Activated T-cell treated with anti-CD3 and anti-CD28 coated beads for 1 hour (primary cell): ENCODE measurements at regions not wholly inside any gene's neighbourhood (a gene's known extent, or its start where the extent isn't known, plus 50 kb on each side); places are given as distances from the start of the nearest gene placed in this dataset.
"Not testable (repeated sequence)": the region's sequence is repeated elsewhere in the genome, so short reads cannot be mapped to it uniquely, and the experiment has no call there.

ENCODE experiments used
- DNase-seq: peaks from one replicate; pipeline ENCODE4 v3.0.0-alpha.2; 2020; ENCODE audit warnings: low read depth

DNA sequence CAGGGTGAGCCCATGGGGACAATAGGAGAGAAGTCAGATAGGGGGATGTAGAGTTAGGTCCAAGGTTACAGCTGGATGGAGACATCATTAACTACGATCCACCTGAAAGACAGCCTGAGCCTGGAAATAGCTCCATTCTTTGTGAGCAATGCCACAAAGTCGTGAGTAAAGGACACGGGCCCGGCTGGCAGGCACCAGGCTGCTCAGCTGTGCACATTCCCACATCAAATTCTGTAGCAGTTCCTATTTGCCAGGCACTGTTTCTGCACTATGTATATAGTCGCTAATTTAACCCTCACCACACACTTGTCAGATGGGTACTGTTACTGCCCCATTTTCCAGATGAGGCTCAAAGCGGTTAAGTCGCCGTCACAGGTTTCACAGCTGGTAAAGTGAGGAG, 338.0 kb upstream of the KAZN start:
- no peak for DNase-seq

DNA sequence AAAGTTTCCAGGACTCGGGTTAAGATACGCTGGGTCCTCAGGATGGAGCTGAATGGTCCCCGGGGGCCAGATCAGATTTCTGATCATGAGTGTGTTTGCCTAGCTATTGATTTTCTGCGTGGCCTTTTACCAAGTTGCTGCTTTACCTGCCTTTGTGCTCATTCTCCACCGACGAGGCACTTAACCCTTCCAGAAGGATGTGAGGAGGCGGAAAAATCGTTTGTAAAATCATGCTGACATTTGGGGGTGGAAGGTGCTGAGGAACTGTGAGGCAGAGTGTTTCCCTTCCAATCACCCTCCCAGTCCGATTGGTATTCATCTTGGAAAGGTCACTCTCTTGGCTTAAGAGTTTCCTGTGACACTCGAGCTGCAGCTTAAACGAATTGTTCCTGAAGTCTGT, 337.1 kb upstream of the KAZN start:
- no peak for DNase-seq

DNA sequence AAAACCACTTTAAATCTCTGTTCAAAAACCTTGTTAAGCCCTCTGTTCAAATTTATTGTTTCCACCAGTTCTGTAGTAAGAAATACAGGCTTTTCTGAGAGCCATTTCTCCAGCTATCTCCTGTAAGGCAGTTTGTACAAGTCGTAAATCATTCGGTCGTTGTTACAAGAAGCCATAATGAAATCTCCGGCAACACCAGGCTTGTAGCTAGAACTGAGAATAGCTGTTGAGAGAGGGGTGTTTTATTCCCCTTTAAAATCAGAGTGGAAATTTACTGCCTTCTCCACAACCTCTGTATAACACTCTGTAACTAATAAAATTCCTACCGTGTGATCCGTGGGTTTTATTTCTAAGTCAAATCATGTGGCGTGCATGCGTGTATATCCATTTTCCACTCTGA, 335.8 kb upstream of the KAZN start:
- DNase-seq: no peak

DNA sequence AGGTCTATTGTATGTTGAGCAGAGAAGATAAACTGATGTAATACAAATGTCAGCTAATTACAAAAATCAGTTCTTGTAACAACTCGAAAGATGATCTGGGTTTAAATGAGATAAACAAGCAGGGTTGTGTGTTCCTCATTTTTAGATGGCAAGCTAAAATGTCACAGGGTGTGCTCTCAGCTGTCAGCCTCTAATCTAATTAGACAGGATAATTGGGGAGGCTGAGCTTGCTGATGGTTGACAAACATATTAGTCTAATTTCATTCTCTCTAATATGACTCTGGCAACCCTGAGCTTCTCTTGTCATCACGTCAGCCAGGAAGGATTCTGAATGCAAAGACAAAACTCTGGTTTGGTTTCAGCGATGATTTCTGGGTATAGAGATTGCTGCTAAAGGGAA, 335.3 kb upstream of the KAZN start:
- no peak for DNase-seq

DNA sequence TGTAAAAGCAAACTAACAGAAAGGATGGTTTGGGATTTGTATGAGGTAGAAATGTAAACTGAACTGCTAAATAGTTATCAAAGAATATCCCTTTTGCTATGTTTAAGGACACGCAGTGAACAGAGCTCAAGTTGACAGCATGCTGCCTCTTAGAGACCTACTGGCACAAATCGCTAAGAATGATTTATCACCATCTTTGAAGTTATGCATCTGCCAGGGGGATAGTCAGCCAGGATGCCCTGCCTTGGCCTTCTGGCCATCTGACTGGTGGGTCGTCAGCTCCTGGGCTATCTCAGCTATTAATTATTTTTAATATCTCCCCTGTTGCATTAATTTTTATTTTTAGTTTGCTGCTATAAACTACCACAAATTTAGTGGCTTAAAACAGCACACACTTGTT, 334.8 kb upstream of the KAZN start:
- DNase-seq: no peak

DNA sequence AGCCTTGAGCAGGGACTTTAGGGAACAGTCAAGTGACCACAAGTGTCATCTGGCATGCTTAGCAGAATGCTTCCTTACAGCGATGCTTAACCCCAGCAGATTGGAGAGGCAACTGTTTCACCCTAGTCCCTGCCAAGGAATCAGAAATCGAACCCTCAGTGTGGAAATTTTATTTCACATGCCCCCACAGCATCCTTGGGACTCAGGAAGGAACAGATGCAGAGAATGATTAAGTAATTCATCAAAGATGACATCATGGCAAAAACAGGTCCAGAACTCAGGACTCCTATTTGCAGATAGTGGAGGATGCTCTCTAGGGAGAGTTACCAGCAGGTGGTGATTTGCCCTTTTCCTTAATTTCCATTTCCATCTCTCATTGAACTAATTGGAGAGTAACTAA, 333.0 kb upstream of the KAZN start:
- no peak for DNase-seq

DNA sequence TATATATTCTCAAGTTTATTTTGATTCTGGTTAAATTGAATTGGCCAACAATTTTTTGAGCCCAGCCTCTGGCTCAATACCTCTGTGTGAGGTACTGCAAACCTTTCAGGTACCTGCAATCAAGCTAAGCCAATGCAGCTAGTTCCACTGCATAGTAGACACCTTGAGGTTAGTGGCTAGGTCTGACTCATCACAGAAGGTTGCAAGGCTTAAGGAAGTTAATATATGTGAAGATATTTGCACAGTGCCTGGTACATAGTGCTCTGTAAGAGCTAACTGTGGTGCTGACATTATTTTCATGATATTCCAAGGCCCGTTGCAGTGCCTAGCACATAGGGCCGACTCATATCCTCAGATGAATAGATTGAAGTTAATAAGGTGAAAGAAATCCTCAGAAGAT, 330.5 kb upstream of the KAZN start:
- DNase-seq: no peak

DNA sequence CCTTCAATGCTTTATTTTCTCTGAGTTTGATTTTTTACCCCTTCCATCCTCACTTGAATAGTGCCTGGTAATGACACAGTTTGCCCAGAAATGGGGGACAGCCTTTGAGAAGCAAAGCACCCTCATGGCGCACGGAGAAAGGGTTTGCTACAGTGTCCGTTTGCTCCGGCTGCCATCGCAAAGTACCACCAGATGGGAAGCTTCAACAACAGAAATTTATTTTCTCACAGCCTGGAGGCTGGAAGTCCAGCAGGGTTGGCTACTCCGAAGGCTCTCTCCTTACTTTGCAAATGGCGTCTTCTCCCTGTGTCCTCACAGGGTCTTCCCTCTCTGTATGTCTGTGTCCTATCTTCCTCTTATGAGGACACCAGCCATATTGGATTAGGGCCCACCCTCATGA, 327.7 kb upstream of the KAZN start:
- no peak for DNase-seq

DNA sequence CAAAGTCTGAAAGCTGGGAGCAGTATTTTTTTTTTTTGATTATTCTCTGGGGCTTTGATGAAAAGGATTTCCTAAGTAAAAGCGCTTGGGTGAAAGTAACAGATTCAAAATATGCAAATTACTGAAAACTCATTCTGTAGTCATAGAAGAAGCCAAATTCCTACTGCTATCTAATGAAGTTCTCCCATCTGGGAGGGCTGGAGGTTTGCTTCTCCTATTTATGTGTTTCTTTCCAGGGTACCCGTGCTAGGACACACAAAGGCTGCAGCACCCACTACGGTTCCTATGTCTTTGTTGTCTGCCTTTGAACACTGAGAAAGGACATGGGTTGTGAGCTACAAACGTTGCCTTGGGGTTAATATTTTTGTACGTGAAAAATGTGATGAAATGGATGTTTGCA, 324.7 kb upstream of the KAZN start:
- DNase-seq: no peak

DNA sequence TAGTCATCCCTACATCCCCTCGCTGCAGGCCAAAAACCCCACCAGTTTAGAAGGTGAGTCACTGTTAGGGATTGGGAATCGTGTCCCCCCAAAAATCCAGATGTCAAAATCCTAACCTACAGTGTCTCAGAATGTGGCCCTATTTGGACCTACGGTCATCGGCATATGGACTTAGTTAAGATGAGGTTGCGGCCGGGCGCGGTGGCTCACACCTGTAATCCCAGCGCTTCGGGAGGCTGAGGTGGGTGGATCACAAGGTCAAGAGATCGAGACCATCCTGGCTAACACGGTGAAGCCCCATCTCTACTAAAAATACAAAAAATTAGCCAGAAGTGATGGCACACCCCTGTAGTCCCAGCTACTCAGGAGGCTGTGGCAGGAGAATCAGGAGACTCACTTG, 318.6 kb upstream of the KAZN start:
- not testable (repeated sequence) for DNase-seq

DNA sequence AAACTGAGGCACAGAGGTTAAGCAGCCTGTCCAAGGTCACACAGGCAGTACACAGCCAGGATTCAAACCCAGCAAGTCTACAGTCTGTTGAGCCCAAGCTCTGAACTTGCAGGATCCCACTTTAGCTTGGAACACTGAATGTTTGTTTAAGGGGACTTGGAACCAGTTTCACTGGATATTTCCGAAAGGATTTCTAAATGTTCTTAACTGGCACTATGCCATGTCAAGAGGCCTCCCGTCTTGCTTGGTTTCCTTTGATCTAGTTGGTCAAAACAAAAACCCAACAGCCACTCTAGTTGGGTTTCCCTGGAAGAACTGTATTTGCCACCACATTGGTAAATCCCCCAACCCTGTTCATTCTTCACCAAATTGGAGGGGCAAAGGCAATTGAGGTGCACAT, 317.6 kb upstream of the KAZN start:
- no peak for DNase-seq

DNA sequence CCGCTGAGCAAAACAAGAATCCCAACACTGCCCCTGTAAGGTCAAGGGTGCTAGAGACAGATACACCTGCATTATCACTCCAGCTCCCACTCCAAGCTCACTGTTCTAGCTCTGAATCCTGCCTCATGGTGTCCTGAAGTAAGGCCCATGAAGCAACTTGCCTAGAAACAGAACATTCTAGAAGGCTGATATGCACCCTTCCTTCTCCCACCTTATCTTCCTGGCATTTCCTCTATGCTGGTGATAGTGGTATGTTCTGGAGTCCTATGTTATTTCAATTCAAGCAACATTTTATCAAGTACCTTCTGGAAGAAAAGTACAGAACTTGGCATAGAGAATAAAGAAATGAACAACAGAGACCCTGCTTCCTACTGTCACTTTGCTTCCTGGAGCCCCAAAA, 317.1 kb upstream of the KAZN start:
- no peak for DNase-seq

DNA sequence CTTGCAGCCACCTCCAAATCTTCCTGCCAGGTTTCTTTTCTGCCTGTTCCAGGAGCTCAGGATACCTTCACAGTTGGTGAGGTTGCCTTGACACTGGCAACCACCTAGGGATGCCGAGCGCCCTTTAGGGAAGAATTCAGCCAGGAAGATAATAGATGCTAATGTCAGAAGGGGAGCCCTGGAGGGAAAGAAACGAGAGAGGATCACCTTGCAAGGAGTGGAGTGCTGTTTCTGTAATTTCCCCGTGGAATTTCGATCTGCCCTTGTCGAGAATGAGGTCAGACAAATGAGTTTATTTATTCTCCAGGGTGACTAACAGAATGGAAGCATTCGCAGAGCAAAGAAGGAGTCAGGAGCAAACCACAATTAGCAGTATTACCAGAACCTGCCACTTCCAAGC, 315.8 kb upstream of the KAZN start:
- DNase-seq: no peak

DNA sequence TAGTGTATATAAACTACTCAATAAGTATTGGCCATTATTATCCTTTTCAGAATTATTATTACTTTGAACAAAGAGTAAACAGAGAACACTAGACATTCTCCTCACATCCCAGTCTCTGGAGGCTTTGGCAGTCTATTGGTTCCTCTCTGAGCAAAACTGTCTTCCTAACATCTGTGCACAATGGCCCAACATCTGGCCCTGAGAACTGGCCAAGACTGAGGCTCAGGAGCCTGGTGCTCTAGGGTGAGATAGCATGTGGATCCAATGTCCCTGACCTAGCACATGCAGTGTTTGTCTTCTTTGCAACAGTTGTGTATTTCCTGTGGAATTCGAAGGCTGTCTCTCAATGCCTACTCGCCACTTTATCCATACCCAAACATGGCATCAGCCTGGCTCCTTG, 313.2 kb upstream of the KAZN start:
- DNase-seq: no peak

DNA sequence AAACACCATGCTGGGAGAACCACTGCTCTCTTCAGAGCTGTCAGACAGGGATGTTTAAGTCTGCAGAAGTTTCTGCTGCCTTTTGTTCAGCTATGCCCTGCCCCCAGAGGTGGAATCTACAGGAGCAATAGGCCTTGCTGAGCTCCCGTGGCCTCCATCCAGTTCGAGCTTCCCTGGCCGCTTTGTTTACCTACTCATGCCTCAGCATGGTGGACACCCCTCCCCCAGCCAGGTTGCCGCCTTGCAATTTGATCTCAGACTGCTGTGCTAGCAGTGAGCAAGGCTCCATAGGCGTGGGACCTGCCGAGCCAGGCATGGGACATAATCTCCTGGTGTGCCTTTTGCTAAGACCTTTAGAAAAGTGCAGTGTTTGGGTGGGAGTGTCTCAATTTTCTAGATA, 307.3 kb upstream of the KAZN start:
- not testable (repeated sequence) for DNase-seq

DNA sequence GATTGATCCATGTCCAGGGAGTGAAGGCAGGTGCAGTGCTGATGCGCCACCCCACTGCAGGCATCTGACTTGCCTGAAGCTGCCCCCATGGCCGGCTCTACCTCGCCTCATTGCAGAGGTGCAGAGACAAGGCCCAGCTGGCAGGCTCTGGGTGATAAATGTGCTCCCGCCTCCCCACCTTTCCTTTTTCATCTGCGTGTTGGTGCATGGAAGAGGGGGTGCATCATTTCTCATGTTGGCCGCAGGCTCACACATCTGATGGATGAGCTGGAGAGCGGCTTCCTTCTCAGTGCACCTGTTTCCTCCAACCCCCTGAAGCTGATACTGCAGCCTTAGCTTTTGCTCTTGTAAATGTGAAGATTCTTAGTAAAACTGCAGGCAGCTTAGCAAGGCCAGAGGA, 306.0 kb upstream of the KAZN start:
- DNase-seq: no peak

DNA sequence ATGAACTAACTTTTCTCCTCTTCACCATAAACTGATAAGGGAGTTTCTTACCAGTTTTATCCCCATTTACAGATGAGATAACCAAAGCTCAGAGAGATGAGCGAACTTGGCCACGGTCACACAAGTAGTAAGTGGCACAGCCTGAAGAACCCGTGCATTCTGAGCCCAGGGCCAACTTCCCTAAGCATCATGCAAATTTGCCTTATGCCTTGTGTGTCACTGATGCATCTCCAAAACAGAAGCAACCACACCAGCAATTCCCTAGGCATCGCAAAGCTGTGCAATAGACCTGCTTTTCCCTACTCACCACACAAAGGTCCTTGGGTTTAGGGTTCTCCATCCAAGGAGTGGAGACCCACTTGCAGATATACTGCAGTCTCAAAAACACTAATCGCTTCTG, 304.5 kb upstream of the KAZN start:
- DNase-seq: no peak

DNA sequence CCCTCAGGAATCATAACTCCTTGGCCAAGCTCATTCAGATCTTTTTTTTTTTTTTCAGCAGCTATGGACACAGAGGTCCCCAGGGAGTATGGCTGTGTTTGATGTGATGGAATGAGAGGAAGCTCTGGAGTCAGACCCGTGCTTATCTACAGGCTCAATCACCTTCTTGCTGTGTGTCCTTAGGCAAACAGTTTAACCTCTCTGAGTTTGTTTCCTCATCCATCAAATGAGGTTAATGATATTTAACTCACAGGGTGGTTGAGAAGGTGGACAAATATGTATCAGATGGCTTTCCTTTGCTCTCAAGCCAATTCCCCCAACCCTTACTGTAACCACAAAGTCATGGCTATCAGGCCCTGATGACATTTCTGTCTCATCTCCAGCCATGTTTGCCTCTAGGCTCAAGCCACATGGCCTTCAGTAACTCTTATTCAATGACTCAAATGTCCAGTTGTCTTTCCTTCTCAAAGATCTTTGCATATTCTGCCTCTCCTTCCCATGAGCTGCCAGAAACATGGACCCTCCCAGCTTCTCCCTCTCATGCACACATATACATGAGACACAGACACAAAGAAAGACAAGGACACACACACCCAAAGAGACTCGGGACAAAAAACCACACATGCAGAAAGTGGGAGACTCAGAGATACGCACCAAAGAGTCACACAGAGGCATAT, 303.5 kb upstream of the KAZN start:
- no peak for DNase-seq

DNA sequence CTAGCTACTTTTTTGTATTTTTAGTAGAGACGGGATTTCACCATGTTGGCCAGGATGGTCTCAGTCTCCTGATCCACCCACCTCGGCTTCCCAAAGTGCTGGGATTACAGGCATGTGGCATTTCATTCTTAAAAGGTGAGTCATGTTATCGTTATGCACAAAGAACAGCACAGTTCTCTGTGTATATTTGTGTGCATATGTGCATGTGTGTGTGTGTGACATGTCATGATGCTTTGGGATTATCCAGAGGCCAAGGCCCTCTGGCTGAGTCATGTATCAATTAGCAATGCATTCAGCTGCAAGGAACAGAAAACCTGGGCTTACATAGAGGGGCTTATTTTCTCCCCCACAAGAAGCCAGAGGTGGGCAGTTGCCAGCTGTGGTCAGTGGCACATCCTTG, 301.7 kb upstream of the KAZN start:
- DNase-seq: no peak

DNA sequence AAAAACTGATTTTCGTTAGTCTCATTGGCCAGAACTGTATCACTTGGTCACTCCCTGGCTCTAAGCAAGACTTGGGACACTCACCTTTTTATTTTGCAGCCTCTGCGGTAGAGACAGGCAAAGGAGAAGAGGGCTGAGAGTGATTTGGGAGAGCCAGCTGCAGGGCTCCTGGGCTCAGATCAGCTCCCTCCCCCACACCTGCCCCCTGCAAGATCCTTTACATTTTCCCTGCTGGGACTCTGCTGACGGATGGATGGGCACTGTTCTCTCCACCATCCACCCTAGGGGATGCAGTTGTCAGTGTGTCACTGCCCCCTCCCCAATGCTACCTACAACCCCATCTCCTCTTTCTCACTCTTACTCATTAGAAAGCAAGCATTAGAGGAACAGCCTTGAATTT, 301.1 kb upstream of the KAZN start:
- no peak for DNase-seq

DNA sequence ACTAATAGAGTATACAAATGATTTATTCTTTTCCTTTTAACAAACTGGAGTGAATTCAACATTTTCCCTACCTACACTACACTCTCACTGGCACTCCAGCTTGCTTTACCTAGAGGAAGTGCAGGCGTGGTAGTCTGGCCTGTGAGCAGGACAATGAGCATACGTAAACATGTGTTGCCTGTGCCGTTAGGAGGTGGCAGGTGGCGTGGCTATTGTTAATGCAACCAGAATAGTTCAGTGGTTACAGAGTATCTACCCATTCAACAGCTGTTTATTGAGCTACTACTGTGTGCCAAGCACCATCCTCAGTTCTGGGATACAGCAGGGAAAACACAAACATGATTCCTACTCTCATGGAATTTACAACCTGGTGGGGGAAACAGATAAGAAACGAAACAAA, 299.7 kb upstream of the KAZN start:
- no peak for DNase-seq

DNA sequence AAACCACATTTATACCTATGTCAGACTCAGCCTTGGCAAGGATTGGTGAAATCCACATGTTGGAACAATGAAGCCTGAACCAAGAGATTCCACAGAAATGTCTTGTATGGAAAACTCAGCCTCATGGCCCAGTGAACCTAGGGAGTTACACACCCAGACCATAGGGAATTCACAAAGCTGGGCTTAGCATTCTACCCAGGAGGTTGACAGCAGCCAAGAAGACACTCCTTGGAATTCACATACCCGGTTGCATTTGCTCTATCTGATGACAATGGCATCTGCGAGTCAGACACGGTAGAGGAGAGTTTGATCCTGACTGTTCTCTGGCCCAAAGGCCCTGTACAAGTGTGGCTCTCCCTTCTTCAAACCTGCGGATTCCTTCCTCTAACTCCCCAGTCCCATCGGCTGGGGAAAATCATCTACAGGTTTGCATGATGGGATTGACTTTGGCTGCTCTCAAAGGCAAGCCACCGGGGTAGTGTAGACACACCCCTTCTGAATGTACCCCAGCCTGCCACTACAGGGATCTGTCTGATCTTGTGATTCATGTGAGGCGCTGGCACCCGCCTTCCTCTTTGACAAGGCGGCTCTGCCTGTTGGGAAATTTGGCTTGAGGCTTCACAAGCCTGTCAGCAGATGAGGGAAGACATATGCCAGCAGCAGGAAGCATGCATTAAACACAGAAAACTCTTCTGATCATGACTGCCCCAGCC, 297.3 kb upstream of the KAZN start:
- no peak for DNase-seq

DNA sequence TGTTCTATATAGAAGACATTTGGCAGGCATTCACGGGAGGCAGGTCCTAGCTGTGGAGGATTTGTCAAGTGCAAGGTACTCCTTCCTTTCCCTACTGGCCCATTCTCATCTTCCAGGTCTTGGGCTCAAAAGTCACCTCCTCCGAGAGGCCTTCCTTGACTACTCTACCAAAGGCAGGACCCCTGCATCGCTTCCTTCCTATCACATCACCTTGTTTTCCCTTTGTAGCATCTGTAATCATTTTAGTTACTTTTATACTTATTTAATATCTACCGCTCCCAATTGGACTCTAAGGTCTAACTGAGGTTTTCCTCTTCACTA, 296.8 kb upstream of the KAZN start:
- DNase-seq: no peak

DNA sequence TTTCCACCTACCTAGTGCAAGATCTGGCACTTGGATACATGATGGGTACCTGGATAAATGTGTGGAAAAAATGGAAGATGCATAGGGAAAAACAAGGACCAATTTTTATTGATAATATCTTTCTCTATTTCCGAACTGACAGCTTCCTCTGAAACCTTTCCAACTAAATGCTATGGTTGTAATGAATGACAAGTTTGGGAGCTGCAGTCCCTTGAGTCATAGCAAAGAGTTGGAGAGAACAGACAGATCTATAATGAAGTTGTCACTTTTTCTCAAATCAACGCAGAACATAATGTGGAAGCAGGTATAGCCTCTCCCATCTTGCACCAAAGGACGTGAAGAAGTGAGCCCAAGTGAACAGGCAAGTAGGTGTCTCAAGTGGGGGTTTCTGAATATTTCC, 296.5 kb upstream of the KAZN start:
- no peak for DNase-seq
